ENCODE measurements at regions not wholly inside any gene's neighbourhood (a gene's known extent, or its start where the extent isn't known, plus 50 kb on each side); places are given as distances from the start of the nearest gene placed in this dataset.

GRCh38 chr12:102611995-102612394, 131.6 kb upstream of the IGF1 start:
- Mint-ChIP-seq H3K36me3 (ENCODE audit: low read depth, unreplicated experiment) (no peaks in the 10 kb centered on the region), H3K4me3 (ENCODE audit: unreplicated experiment) (no peak overlapping the region), H3K27me3 (ENCODE audit: unreplicated experiment) (peaks cover 2% of the 10 kb centered on the region), H3K4me1 (ENCODE audit: unreplicated experiment) (no peaks in the 10 kb centered on the region), H3K27ac (ENCODE audit: unreplicated experiment) (no peak overlapping the region), H3K9me3 (ENCODE audit: unreplicated experiment) (no peaks in the 10 kb centered on the region)
- TF ChIP-seq CTCF (IDR thresholded peaks at IDR 0.05; ENCODE audit: unreplicated experiment): no peak
- DNase-seq (ENCODE audit: low spot score): no peak

DNA sequence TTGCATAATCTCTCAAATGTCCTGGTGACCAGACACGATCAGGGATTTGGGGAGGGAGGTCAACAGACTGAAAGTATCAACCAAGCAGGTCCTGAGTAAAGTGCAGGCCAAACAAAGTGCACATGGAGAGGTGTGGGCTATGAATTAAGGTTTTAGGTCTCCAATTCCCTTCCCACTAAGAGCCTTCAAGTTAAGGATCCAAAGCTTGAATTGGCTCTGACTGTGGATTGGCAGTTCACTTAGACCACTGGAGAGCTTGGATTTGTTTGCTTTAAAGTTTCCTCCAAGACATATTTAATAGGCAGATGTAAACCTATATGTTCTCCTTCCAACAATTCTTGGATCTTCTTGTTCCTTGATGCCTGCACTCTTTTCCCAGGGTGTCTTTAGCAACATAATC, 129.6 kb upstream of the IGF1 start:
- TF ChIP-seq CTCF (IDR thresholded peaks at IDR 0.05; ENCODE audit: unreplicated experiment): no peak
- Mint-ChIP-seq H3K9me3 (ENCODE audit: unreplicated experiment) (no peaks in the 10 kb centered on the region), H3K27me3 (ENCODE audit: unreplicated experiment) (peaks cover 2% of the 10 kb centered on the region), H3K4me3 (ENCODE audit: unreplicated experiment) (no peak overlapping the region), H3K4me1 (ENCODE audit: unreplicated experiment) (no peaks in the 10 kb centered on the region), H3K36me3 (ENCODE audit: low read depth, unreplicated experiment) (no peaks in the 10 kb centered on the region), H3K27ac (ENCODE audit: unreplicated experiment) (no peak overlapping the region)
- no peak for DNase-seq (ENCODE audit: low spot score)

- no peak overlapping the region for H3K4me3 Mint-ChIP-seq (ENCODE audit: unreplicated experiment)
- no peaks in the 10 kb centered on the region for H3K9me3 Mint-ChIP-seq (ENCODE audit: unreplicated experiment)
- no peak for DNase-seq (ENCODE audit: low spot score)
- no peak overlapping the region for H3K27ac Mint-ChIP-seq (ENCODE audit: unreplicated experiment)
- H3K27me3 Mint-ChIP-seq (ENCODE audit: unreplicated experiment): no peaks in the 10 kb centered on the region
- peaks cover 4% of the 10 kb centered on the region for H3K4me1 Mint-ChIP-seq (ENCODE audit: unreplicated experiment)
- no peak for TF ChIP-seq CTCF (IDR thresholded peaks at IDR 0.05; ENCODE audit: unreplicated experiment)
- no peaks in the 10 kb centered on the region for H3K36me3 Mint-ChIP-seq (ENCODE audit: low read depth, unreplicated experiment)
Measured at GRCh38 chr12:102603021-102603420, 122.7 kb upstream of the IGF1 start.

DNA sequence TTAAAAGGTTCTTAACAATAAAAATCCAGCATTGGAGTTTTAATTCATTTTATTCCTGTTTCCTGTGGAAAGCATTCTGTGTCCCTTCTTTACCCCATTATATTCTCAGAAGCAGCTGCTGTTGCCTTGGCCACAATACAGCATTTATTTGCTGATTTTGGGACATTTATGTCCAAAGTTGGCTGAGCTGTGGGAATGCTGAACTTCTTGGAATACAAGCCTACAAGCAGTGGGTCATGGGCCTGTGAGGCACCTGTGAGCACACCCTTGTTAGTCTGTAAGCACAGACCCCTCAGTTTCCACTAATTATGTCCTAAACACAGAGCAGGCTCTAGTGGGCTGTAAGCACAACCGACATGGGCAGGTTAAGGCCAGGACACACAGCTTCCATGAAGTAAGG, 122.2 kb upstream of the IGF1 start:
- no peak overlapping the region for H3K4me3 Mint-ChIP-seq (ENCODE audit: unreplicated experiment)
- no peak for DNase-seq (ENCODE audit: low spot score)
- H3K9me3 Mint-ChIP-seq (ENCODE audit: unreplicated experiment): no peaks in the 10 kb centered on the region
- no peak for TF ChIP-seq CTCF (IDR thresholded peaks at IDR 0.05; ENCODE audit: unreplicated experiment)
- H3K27ac Mint-ChIP-seq (ENCODE audit: unreplicated experiment): no peak overlapping the region
- no peaks in the 10 kb centered on the region for H3K36me3 Mint-ChIP-seq (ENCODE audit: low read depth, unreplicated experiment)
- H3K27me3 Mint-ChIP-seq (ENCODE audit: unreplicated experiment): no peaks in the 10 kb centered on the region
- H3K4me1 Mint-ChIP-seq (ENCODE audit: unreplicated experiment): peaks cover 4% of the 10 kb centered on the region

DNA sequence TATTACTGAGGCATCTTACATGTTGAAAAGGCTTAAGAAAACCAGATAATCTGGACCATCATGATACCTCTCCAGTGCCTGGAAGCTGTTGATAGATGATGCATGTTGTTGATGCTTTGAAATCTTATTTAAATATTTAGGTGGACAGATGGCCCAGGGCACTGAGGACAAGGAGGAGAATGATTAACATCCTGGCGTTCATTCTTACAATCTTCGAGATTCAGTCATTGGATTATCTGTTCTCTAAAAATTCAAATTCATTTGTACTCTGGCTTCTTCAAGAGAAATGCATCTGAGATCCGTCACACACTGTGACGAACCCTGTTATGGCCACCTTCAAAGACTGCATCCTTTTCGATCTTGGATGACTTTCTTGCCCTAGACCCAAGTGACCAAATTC, 121.3 kb upstream of the IGF1 start:
- no peak overlapping the region for H3K4me3 Mint-ChIP-seq (ENCODE audit: unreplicated experiment)
- no peaks in the 10 kb centered on the region for H3K9me3 Mint-ChIP-seq (ENCODE audit: unreplicated experiment)
- H3K4me1 Mint-ChIP-seq (ENCODE audit: unreplicated experiment): peaks cover 9% of the 10 kb centered on the region
- no peaks in the 10 kb centered on the region for H3K27me3 Mint-ChIP-seq (ENCODE audit: unreplicated experiment)
- DNase-seq (ENCODE audit: low spot score): no peak
- TF ChIP-seq CTCF (IDR thresholded peaks at IDR 0.05; ENCODE audit: unreplicated experiment): no peak
- no peaks in the 10 kb centered on the region for H3K36me3 Mint-ChIP-seq (ENCODE audit: low read depth, unreplicated experiment)
- no peak overlapping the region for H3K27ac Mint-ChIP-seq (ENCODE audit: unreplicated experiment)
